OCI-LY3 (cell line): ENCODE measurements at regions not wholly inside any gene's neighbourhood (a gene's known extent, or its start where the extent isn't known, plus 50 kb on each side); places are given as distances from the start of the nearest gene placed in this dataset.

Experiments used
- CTCF ChIP-seq: fragments of 200-600, 300-600 bp; sonication (generic); IDR thresholded peaks from 2 replicates; pipeline ENCODE4 v1.5.1; 2014; ENCODE audit warnings: antibody characterized with exemption, low read length, low read depth
- EZH2phosphoT487 ChIP-seq: fragments of 200-600 bp; shearing (Covaris generic); IDR thresholded peaks from 2 replicates; pipeline ENCODE4 v1.6.1; 2018; ENCODE audit warnings: antibody characterized with exemption, mixed run types, low read depth

GRCh38 chr3:22318325-22318724 lies 567.3 kb upstream of the ZNF385D start:
- TF ChIP-seq CTCF (no peak), EZH2phosphoT487 (no peak)
